ENCODE measurements at regions not wholly inside any gene's neighbourhood (a gene's known extent, or its start where the extent isn't known, plus 50 kb on each side); places are given as distances from the start of the nearest gene placed in this dataset.

DNA sequence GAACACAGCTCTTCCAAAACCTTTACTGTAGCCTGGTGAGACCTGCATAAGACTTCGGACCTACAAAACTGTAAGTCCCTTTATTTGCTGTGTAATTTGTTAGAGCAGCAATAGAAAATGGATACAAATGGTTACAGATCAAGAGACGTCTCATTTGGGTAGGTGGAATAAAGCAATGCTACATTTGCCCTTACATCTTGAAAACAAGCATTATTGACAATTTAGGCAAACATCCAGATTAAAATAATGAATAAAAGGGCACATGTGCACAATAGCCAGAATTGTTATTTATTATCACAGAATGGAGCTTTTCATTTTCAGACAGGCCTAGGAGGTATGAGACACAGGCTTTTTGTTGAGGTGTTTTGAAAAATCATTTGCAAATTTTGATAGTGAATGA, 222.2 kb upstream of the CPHXL start:
- ATAC-seq: no peak
- TF ChIP-seq, protein P1, sequence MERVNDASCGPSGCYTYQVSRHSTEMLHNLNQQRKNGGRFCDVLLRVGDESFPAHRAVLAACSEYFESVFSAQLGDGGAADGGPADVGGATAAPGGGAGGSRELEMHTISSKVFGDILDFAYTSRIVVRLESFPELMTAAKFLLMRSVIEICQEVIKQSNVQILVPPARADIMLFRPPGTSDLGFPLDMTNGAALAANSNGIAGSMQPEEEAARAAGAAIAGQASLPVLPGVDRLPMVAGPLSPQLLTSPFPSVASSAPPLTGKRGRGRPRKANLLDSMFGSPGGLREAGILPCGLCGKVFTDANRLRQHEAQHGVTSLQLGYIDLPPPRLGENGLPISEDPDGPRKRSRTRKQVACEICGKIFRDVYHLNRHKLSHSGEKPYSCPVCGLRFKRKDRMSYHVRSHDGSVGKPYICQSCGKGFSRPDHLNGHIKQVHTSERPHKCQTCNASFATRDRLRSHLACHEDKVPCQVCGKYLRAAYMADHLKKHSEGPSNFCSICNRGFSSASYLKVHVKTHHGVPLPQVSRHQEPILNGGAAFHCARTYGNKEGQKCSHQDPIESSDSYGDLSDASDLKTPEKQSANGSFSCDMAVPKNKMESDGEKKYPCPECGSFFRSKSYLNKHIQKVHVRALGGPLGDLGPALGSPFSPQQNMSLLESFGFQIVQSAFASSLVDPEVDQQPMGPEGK (CRISPR knock-in tag; IDR thresholded peaks at IDR 0.05; ENCODE audit: borderline replicate concordance): no peak
- TF ChIP-seq ESRRG (CRISPR knock-in tag; IDR thresholded peaks at IDR 0.05): no peak
- no peak for TF ChIP-seq GLIS3 (CRISPR knock-in tag; IDR thresholded peaks at IDR 0.05)
- TF ChIP-seq ZNF8 (CRISPR knock-in tag; IDR thresholded peaks at IDR 0.05): no peak
- TF ChIP-seq RARB (CRISPR knock-in tag; IDR thresholded peaks at IDR 0.05): no peak
- TF ChIP-seq TCF4 (CRISPR knock-in tag; IDR thresholded peaks at IDR 0.05; ENCODE audit: borderline replicate concordance): no peak
- TF ChIP-seq, protein P2, sequence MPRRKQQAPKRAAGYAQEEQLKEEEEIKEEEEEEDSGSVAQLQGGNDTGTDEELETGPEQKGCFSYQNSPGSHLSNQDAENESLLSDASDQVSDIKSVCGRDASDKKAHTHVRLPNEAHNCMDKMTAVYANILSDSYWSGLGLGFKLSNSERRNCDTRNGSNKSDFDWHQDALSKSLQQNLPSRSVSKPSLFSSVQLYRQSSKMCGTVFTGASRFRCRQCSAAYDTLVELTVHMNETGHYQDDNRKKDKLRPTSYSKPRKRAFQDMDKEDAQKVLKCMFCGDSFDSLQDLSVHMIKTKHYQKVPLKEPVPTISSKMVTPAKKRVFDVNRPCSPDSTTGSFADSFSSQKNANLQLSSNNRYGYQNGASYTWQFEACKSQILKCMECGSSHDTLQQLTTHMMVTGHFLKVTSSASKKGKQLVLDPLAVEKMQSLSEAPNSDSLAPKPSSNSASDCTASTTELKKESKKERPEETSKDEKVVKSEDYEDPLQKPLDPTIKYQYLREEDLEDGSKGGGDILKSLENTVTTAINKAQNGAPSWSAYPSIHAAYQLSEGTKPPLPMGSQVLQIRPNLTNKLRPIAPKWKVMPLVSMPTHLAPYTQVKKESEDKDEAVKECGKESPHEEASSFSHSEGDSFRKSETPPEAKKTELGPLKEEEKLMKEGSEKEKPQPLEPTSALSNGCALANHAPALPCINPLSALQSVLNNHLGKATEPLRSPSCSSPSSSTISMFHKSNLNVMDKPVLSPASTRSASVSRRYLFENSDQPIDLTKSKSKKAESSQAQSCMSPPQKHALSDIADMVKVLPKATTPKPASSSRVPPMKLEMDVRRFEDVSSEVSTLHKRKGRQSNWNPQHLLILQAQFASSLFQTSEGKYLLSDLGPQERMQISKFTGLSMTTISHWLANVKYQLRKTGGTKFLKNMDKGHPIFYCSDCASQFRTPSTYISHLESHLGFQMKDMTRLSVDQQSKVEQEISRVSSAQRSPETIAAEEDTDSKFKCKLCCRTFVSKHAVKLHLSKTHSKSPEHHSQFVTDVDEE (CRISPR knock-in tag; IDR thresholded peaks at IDR 0.05): no peak
- no peak for TF ChIP-seq OSR1 (CRISPR knock-in tag; IDR thresholded peaks at IDR 0.05)
- TF ChIP-seq BACH2 (CRISPR knock-in tag; IDR thresholded peaks at IDR 0.05; ENCODE audit: borderline replicate concordance): no peak
- no peak for TF ChIP-seq CSDC2 (CRISPR knock-in tag; IDR thresholded peaks at IDR 0.05)

DNA sequence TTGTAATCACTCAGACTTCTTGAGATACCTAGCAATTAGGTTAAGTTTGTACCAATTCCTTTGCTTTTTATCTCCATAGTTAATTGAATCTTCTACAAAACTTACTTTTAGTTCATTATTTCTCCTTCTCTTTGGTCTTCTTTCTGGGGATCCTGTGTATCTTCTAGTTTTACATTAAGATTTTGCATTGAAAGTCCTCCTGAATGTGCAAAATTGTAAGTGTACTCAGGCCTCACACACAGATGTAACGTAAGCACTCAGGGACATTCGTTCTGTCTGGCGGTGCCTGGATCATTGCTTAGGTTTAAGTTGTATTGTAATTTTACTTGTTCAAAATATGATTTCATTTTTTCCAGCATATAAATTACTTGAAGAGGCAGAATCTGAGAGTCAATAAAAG, 222.6 kb upstream of the CPHXL start:
- no peak for TF ChIP-seq TOX (CRISPR knock-in tag; IDR thresholded peaks at IDR 0.05; ENCODE audit: borderline replicate concordance)
- no peak for TF ChIP-seq TCF4 (CRISPR knock-in tag; IDR thresholded peaks at IDR 0.05; ENCODE audit: borderline replicate concordance)
- TF ChIP-seq ZNF565 (CRISPR knock-in tag; conservative IDR thresholded peaks at IDR 0.05; ENCODE audit: low read depth): no peak
- TF ChIP-seq RARB (CRISPR knock-in tag; IDR thresholded peaks at IDR 0.05): no peak
- TF ChIP-seq, protein P1 (CRISPR knock-in tag; IDR thresholded peaks at IDR 0.05; ENCODE audit: borderline replicate concordance): no peak
- no peak for TF ChIP-seq ISL1 (CRISPR knock-in tag; IDR thresholded peaks at IDR 0.05)
- TF ChIP-seq, protein P3, sequence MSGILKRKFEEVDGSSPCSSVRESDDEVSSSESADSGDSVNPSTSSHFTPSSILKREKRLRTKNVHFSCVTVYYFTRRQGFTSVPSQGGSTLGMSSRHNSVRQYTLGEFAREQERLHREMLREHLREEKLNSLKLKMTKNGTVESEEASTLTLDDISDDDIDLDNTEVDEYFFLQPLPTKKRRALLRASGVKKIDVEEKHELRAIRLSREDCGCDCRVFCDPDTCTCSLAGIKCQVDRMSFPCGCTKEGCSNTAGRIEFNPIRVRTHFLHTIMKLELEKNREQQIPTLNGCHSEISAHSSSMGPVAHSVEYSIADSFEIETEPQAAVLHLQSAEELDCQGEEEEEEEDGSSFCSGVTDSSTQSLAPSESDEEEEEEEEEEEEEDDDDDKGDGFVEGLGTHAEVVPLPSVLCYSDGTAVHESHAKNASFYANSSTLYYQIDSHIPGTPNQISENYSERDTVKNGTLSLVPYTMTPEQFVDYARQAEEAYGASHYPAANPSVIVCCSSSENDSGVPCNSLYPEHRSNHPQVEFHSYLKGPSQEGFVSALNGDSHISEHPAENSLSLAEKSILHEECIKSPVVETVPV (CRISPR knock-in tag; IDR thresholded peaks at IDR 0.05): no peak
- no peak for TF ChIP-seq ESRRG (CRISPR knock-in tag; IDR thresholded peaks at IDR 0.05)
- TF ChIP-seq BACH2 (CRISPR knock-in tag; IDR thresholded peaks at IDR 0.05; ENCODE audit: borderline replicate concordance): no peak
- TF ChIP-seq PPARA (CRISPR knock-in tag; IDR thresholded peaks at IDR 0.05; ENCODE audit: borderline replicate concordance): no peak
- ATAC-seq: no peak

DNA sequence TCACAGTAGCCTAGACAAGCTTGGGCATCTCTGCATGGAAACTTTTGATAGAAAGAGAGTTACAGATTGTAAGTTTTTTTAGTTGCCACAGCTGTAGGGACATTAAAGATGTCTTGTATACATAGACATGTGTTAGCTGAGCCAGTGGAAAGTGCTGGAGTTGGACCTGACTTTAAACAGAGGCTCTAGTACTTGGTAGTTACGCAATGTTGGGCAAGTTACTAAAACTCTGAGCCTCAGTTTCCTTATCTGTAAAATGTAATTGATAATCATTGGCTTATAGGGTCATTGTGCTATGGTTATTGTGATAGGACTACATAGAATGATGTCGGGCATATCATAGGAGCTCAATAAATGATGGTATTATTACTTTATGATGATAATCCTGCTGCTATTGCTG, 225.8 kb upstream of the CPHXL start:
- ATAC-seq: no peak
- TF ChIP-seq ZNF70 (CRISPR knock-in tag; IDR thresholded peaks at IDR 0.05): no peak
- TF ChIP-seq SNAI2 (CRISPR knock-in tag; IDR thresholded peaks at IDR 0.05): no peak
- TF ChIP-seq, protein P3 (CRISPR knock-in tag; IDR thresholded peaks at IDR 0.05): no peak
- TF ChIP-seq ZC3H10 (CRISPR knock-in tag; IDR thresholded peaks at IDR 0.05): no peak
- no peak for TF ChIP-seq TOX (CRISPR knock-in tag; IDR thresholded peaks at IDR 0.05; ENCODE audit: borderline replicate concordance)
- TF ChIP-seq BACH2 (CRISPR knock-in tag; IDR thresholded peaks at IDR 0.05; ENCODE audit: borderline replicate concordance): no peak
- TF ChIP-seq, protein P2 (CRISPR knock-in tag; IDR thresholded peaks at IDR 0.05): no peak
- TF ChIP-seq, protein P4, sequence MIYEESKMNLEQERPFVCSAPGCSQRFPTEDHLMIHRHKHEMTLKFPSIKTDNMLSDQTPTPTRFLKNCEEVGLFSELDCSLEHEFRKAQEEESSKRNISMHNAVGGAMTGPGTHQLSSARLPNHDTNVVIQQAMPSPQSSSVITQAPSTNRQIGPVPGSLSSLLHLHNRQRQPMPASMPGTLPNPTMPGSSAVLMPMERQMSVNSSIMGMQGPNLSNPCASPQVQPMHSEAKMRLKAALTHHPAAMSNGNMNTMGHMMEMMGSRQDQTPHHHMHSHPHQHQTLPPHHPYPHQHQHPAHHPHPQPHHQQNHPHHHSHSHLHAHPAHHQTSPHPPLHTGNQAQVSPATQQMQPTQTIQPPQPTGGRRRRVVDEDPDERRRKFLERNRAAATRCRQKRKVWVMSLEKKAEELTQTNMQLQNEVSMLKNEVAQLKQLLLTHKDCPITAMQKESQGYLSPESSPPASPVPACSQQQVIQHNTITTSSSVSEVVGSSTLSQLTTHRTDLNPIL (CRISPR knock-in tag; IDR thresholded peaks at IDR 0.05; ENCODE audit: low read depth): no peak
- TF ChIP-seq, protein P5, sequence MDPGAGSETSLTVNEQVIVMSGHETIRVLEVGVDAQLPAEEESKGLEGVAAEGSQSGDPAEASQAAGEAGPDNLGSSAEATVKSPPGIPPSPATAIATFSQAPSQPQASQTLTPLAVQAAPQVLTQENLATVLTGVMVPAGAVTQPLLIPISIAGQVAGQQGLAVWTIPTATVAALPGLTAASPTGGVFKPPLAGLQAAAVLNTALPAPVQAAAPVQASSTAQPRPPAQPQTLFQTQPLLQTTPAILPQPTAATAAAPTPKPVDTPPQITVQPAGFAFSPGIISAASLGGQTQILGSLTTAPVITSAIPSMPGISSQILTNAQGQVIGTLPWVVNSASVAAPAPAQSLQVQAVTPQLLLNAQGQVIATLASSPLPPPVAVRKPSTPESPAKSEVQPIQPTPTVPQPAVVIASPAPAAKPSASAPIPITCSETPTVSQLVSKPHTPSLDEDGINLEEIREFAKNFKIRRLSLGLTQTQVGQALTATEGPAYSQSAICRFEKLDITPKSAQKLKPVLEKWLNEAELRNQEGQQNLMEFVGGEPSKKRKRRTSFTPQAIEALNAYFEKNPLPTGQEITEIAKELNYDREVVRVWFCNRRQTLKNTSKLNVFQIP (CRISPR knock-in tag; IDR thresholded peaks at IDR 0.05; ENCODE audit: borderline replicate concordance, low read depth): no peak
- no peak for TF ChIP-seq ARNTL (CRISPR knock-in tag; IDR thresholded peaks at IDR 0.05; ENCODE audit: borderline replicate concordance, low read depth)
- no peak for TF ChIP-seq ZFP3 (CRISPR knock-in tag; IDR thresholded peaks at IDR 0.05)
- TF ChIP-seq OSR1 (CRISPR knock-in tag; IDR thresholded peaks at IDR 0.05): no peak
- TF ChIP-seq RARB (CRISPR knock-in tag; IDR thresholded peaks at IDR 0.05): no peak
- TF ChIP-seq PPARA (CRISPR knock-in tag; IDR thresholded peaks at IDR 0.05; ENCODE audit: borderline replicate concordance): no peak
